Calu3 (cell line): ENCODE measurements at regions not wholly inside any gene's neighbourhood (a gene's known extent, or its start where the extent isn't known, plus 50 kb on each side); places are given as distances from the start of the nearest gene placed in this dataset.

Experiments
- BruUV-seq: library from RNA; stranded (reverse); fragments of 400-500 nt; replicated peaks from 2 replicates; lab custom pipeline; 2021; lab: Mats Ljungman, UMichigan
- CTCF ChIA-PET: fragments of 300-600 bp; sonication (Branson Sonifier 250); formaldehyde crosslinking; loops from one replicate; lab custom pipeline; 2022; ENCODE audit warnings: antibody characterized with exemption; lab: Charles Lee
- DNase-seq: peaks from one replicate; pipeline ENCODE4 v3.0.0; 2022
- H3K27ac Mint-ChIP-seq: one replicate; pipeline ENCODE4 v1.8.0; 2022; ENCODE audit warnings: mixed read lengths; ENCODE audit not compliant: unreplicated experiment
- H3K27me3 Mint-ChIP-seq: one replicate; pipeline ENCODE4 v1.8.0; 2022; ENCODE audit warnings: mixed read lengths; ENCODE audit not compliant: unreplicated experiment
- H3K36me3 Mint-ChIP-seq: one replicate; pipeline ENCODE4 v1.8.0; 2022; ENCODE audit warnings: mild to moderate bottlenecking, moderate library complexity, mixed read lengths; ENCODE audit not compliant: insufficient read depth, unreplicated experiment
- H3K4me1 Mint-ChIP-seq: one replicate; pipeline ENCODE4 v1.8.0; 2022; ENCODE audit warnings: mild to moderate bottlenecking, low read depth, mixed read lengths; ENCODE audit not compliant: unreplicated experiment
- H3K4me3 Mint-ChIP-seq: one replicate; pipeline ENCODE4 v1.8.0; 2022; ENCODE audit warnings: mild to moderate bottlenecking, low read depth, moderate library complexity, mixed read lengths; ENCODE audit not compliant: unreplicated experiment
- H3K9me3 Mint-ChIP-seq: one replicate; pipeline ENCODE4 v1.8.0; 2022; ENCODE audit warnings: low read depth, mixed read lengths; ENCODE audit not compliant: unreplicated experiment
- intact Hi-C: fragments of 100-400 bp; cut with micrococcal nuclease; formaldehyde crosslinking; loops from one replicate; pipeline ENCODE4 v1.10.0; 2022; ENCODE audit not compliant: unreplicated experiment
- TF ChIP-seq, protein P1 (sequence below): fragments of 200-600 bp; IDR thresholded peaks from one replicate; pipeline ENCODE4 v1.8.0; 2022; ENCODE audit warnings: antibody characterized with exemption; ENCODE audit not compliant: unreplicated experiment

DNA sequence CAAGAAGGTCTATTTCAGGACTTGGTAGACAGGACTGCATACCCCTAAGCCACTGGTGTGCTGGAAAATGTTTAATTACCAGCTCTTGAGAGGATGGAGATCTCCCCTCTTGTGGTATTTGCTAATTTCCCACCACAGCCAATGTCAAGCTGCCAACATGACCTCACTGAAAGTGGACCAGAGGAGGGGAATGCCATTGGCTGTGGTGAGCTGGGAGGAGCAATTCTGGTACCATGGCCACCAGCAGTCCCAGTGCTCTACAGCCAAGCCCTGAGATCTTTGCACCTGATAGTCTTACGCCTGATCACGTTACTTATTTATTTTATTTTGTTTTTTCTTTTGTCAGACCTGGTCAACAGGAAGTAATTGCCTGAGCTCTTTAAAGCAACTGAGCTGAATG is 82.5 kb upstream of the BCL6 start:
- Mint-ChIP-seq H3K27ac (no peak overlapping the region), H3K4me1 (peaks cover 16% of the 10 kb centered on the region), H3K27me3 (no peaks in the 10 kb centered on the region), H3K4me3 (no peak overlapping the region), H3K36me3 (no peaks in the 10 kb centered on the region), H3K9me3 (no peaks in the 10 kb centered on the region)
- no TSS peak for BruUV-seq
- no peak for DNase-seq
- intact Hi-C loops, result no loop called here
- TF ChIP-seq, protein P1, sequence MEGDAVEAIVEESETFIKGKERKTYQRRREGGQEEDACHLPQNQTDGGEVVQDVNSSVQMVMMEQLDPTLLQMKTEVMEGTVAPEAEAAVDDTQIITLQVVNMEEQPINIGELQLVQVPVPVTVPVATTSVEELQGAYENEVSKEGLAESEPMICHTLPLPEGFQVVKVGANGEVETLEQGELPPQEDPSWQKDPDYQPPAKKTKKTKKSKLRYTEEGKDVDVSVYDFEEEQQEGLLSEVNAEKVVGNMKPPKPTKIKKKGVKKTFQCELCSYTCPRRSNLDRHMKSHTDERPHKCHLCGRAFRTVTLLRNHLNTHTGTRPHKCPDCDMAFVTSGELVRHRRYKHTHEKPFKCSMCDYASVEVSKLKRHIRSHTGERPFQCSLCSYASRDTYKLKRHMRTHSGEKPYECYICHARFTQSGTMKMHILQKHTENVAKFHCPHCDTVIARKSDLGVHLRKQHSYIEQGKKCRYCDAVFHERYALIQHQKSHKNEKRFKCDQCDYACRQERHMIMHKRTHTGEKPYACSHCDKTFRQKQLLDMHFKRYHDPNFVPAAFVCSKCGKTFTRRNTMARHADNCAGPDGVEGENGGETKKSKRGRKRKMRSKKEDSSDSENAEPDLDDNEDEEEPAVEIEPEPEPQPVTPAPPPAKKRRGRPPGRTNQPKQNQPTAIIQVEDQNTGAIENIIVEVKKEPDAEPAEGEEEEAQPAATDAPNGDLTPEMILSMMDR, result no peak
- CTCF ChIA-PET, result no interaction called here

DNA sequence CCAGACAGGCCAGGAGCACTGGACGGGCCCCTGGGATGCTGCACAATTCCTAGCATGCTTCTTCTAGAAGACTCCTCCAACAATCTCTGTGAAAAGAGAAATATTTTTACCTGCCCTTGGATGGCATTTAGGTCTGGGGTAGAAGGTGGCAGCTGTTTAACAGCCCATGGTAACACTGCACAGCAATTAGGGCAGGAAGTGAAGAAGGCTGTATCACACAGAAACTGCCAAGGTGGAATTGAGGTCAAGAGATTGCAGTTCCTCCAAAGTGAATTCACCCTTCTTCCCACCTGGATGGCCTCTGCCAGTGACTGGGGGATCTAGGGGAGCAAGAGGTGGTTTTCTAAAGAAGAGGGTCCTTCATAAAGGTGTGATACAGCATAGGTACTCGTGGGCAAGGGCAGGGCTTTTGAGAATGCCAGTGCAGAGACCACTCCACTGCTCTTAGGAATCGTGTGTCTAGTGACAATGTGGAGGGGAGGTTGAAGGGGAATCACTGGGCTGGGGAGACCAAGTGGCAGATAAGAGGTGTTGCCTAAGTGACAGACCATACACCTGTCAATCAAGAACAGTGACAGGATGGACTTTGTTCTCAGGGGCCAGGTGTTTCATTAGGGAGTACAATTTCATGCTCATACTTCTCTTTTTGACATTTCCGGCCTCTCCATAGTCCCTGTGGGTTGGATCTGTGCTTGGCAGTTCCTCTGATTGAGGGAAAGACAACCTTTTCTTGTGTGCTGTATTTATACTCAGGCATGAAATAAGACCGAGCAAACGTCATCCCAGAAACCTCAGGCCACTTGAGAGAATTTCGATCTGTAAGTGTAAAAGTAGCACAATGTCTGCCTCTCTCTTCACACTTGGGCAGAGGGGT is 83.5 kb upstream of the BCL6 start:
- H3K4me1 Mint-ChIP-seq, result peaks cover 17% of the 10 kb centered on the region
- H3K4me3 Mint-ChIP-seq, result no peak overlapping the region
- H3K9me3 Mint-ChIP-seq, result no peaks in the 10 kb centered on the region
- H3K27me3 Mint-ChIP-seq, result no peaks in the 10 kb centered on the region
- TF ChIP-seq, protein P1, result no peak
- no peak for DNase-seq
- H3K36me3 Mint-ChIP-seq, result no peaks in the 10 kb centered on the region
- no TSS peak for BruUV-seq
- no peak overlapping the region for H3K27ac Mint-ChIP-seq
- intact Hi-C loops, result no loop called here
- CTCF ChIA-PET, result interaction anchor here (0.6 kb wide), 1 partner anchor 17 kb away, joined by 5 read pairs; no protein-coding TSS in a partner anchor

DNA sequence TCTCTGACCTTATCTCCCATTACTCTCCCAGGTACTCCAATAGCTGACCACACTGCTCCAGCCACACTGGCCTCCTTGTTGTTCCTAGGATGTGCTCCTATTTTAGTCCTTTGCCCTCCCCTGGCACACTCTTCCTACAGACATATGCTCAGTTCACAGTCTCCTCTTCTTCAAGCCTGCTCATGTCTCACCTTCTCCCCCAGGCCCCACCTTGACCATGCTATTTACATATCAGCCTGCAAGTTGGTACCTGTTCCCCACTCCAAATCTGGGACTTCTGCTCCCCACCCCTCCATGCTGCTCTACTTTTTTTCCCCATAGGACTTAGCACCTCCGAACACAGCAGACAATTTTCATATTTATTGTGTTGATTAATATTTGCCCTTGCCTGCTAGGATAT is 84.9 kb upstream of the BCL6 start:
- no TSS peak for BruUV-seq
- peaks cover 17% of the 10 kb centered on the region for H3K4me1 Mint-ChIP-seq
- no peak overlapping the region for H3K4me3 Mint-ChIP-seq
- no peaks in the 10 kb centered on the region for H3K36me3 Mint-ChIP-seq
- intact Hi-C loops, result no loop called here
- H3K9me3 Mint-ChIP-seq, result peaks cover 4% of the 10 kb centered on the region
- H3K27me3 Mint-ChIP-seq, result no peaks in the 10 kb centered on the region
- TF ChIP-seq, protein P1, result no peak
- H3K27ac Mint-ChIP-seq, result no peak overlapping the region
- no peak for DNase-seq
- CTCF ChIA-PET, result no interaction called here

DNA sequence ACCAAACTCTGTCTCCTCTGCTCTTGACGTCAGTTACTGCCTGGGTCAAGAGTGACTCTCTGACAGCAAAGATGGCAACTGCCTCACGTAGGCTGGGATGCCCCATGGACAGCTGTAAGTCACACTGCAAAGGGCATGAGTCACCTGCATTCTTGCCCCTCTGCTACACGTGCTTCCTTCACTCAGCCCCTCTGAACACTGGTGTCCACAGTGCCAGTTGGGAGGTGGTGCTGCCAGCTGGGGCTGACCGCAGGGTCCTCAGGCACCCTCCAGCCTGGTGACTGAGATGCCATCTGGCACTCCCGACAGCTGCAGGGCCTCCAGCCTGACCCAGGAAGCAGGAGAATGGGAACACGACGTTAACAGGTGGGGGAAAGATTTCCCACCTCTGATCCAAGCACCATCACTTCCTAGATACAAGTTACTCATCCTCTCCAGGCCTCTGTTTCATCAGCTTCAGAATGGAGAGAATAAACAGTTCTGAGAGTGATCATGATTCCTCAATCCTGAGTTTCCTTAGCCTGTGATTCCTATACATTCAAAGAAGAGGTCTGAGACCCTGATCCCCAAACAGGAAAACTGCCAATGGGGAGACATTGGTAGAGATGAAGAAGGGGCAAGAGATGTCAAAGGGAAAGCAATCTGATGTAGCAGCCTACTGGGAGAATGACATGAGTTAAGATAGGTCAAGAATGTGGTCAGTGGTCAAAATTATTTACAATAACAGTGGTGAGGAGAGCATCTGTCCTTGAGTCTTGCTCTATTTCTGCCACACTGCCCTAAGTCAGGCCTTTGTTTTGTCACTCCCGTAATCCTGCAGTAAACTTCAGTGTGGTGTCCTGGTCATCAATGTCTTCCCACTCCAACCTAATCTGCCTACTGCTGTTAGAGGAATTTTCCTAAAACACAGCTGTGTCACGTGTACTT is 86.1 kb upstream of the BCL6 start:
- H3K36me3 Mint-ChIP-seq, result no peaks in the 10 kb centered on the region
- intact Hi-C loops, result no loop called here
- H3K4me1 Mint-ChIP-seq, result peaks cover 17% of the 10 kb centered on the region
- H3K4me3 Mint-ChIP-seq, result no peak overlapping the region
- BruUV-seq, result no TSS peak
- no peak overlapping the region for H3K27ac Mint-ChIP-seq
- no peaks in the 10 kb centered on the region for H3K27me3 Mint-ChIP-seq
- CTCF ChIA-PET, result no interaction called here
- H3K9me3 Mint-ChIP-seq, result peaks cover 6% of the 10 kb centered on the region
- no peak for DNase-seq
- TF ChIP-seq, protein P1, result no peak
